Adrenal gland (tissue), 5 donors: ENCODE measurements at regions not wholly inside any gene's neighbourhood (a gene's known extent, or its start where the extent isn't known, plus 50 kb on each side); places are given as distances from the start of the nearest gene placed in this dataset.

Experiments used
- CTCF ChIP-seq, 6 experiments: fragments of 450-650 bp in 4 of 6; fragments of 200-600 bp in 2 of 6; sonication (generic) in 1 of 6; IDR thresholded peaks; 1 replicate in 5 of 6; 2 replicates in 1 of 6; pipeline versions ENCODE4 v1.5.1 to v1.8.0; 2016 to 2021; ENCODE audit warnings: antibody characterized with exemption in 6 of 6, mild to moderate bottlenecking in 2 of 6, moderate library complexity in 1 of 6
- POLR2A ChIP-seq, 2 donors: fragments of 450-650 bp; IDR thresholded peaks; one replicate each; pipeline ENCODE4 v1.6.1; 2017; ENCODE audit warnings: antibody characterized with exemption in 2 of 2, mild to moderate bottlenecking in 2 of 2, moderate library complexity in 1 of 2
- donor health status: DM: no; HTN: no; CAD: no.

DNA sequence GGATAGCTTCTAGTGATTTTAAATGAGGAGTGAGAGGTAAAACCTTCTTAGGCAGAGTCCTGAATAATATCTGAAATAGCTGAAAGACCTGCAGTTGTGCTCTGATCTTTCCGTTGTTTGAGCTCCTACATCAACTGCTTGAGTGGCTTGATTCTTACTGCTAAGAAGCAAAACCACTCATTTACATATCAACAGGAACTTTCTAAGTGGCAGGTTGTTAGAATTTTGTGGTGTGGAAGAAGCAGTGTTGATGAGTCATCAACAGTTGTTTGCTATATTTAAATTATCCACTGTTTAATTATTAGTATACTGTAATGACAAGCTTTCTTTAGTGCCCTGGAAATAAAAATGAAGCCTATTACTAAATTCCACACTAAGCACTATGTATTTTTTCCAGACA lies 689.5 kb downstream of the DNAJB9 start:
- TF ChIP-seq CTCF (IDR thresholded peaks at IDR 0.05) (no peak), POLR2A (IDR thresholded peaks at IDR 0.05) (no peak)
